ENCODE measurements at regions not wholly inside any gene's neighbourhood (a gene's known extent, or its start where the extent isn't known, plus 50 kb on each side); places are given as distances from the start of the nearest gene placed in this dataset.

GRCh38 chr6:81614292-81614691 is 138.2 kb downstream of the TENT5A start:
- CTCF ChIA-PET: interaction anchor here (1.0 kb wide), 1 partner anchor 74 kb away, joined by 3 read pairs; no protein-coding TSS in a partner anchor
- no peaks in the 10 kb centered on the region for H3K36me3 Mint-ChIP-seq (ENCODE audit: insufficient read depth, unreplicated experiment)
- no peak overlapping the region for H3K4me3 Mint-ChIP-seq (ENCODE audit: low read depth, unreplicated experiment)
- H3K27me3 Mint-ChIP-seq (ENCODE audit: unreplicated experiment): no peaks in the 10 kb centered on the region
- intact Hi-C loops (cut with micrococcal nuclease; ENCODE audit: unreplicated experiment): no loop called here
- TF ChIP-seq CTCF (IDR thresholded peaks at IDR 0.05; ENCODE audit: unreplicated experiment): no peak
- no peak for DNase-seq
- no peaks in the 10 kb centered on the region for H3K9me3 Mint-ChIP-seq (ENCODE audit: low read depth, unreplicated experiment)
- no TSS peak for BruUV-seq (replicated peaks)
- H3K4me1 Mint-ChIP-seq (ENCODE audit: low read depth, unreplicated experiment): peaks cover 16% of the 10 kb centered on the region
- H3K27ac Mint-ChIP-seq (ENCODE audit: unreplicated experiment): peak overlapping the region; percentile 11

DNA sequence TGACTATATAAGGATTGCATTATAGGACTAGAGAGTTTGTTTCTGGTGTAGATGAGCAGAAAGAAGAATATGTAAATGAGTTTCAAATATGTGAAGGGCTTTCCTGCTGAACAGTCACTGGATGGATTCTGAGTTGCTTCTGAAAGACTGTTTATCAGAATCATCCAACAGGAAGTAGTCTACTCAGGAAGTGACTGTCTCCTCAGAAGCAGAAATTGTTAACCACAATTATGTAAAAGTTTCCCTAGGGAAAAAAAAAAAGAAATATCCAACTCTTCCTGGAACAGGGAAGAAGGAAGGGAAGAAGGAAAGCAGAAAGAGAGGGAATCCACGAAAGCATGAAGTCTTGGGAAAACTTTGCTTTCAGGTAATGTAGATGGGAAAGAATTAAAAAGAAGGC is 138.9 kb downstream of the TENT5A start:
- intact Hi-C loops (cut with micrococcal nuclease; ENCODE audit: unreplicated experiment): no loop called here

GRCh38 chr6:81612136-81612535 is 140.3 kb downstream of the TENT5A start:
- H3K4me3 Mint-ChIP-seq (ENCODE audit: low read depth, unreplicated experiment): no peak overlapping the region
- intact Hi-C loops (cut with micrococcal nuclease; ENCODE audit: unreplicated experiment): no loop called here
- no TSS peak for BruUV-seq (replicated peaks)
- peaks cover 16% of the 10 kb centered on the region for H3K4me1 Mint-ChIP-seq (ENCODE audit: low read depth, unreplicated experiment)
- H3K27me3 Mint-ChIP-seq (ENCODE audit: unreplicated experiment): no peaks in the 10 kb centered on the region
- no peaks in the 10 kb centered on the region for H3K9me3 Mint-ChIP-seq (ENCODE audit: low read depth, unreplicated experiment)
- DNase-seq: no peak
- CTCF ChIA-PET: no interaction called here
- no peak overlapping the region for H3K27ac Mint-ChIP-seq (ENCODE audit: unreplicated experiment)
- TF ChIP-seq CTCF (IDR thresholded peaks at IDR 0.05; ENCODE audit: unreplicated experiment): no peak
- no peaks in the 10 kb centered on the region for H3K36me3 Mint-ChIP-seq (ENCODE audit: insufficient read depth, unreplicated experiment)

More for the DNA sequence above, 138.9 kb downstream of the TENT5A start:
- Mint-ChIP-seq H3K4me3 (ENCODE audit: low read depth, unreplicated experiment) (no peak overlapping the region), H3K4me1 (ENCODE audit: low read depth, unreplicated experiment) (peaks cover 16% of the 10 kb centered on the region), H3K27me3 (ENCODE audit: unreplicated experiment) (no peaks in the 10 kb centered on the region), H3K9me3 (ENCODE audit: low read depth, unreplicated experiment) (no peaks in the 10 kb centered on the region), H3K27ac (ENCODE audit: unreplicated experiment) (peak overlapping the region; percentile 9), H3K36me3 (ENCODE audit: insufficient read depth, unreplicated experiment) (no peaks in the 10 kb centered on the region)
- CTCF ChIA-PET: interaction anchor here (1.0 kb wide), 1 partner anchor 74 kb away, joined by 3 read pairs; no protein-coding TSS in a partner anchor
- no peak for TF ChIP-seq CTCF (IDR thresholded peaks at IDR 0.05; ENCODE audit: unreplicated experiment)
- no TSS peak for BruUV-seq (replicated peaks)
- no peak for DNase-seq

DNA sequence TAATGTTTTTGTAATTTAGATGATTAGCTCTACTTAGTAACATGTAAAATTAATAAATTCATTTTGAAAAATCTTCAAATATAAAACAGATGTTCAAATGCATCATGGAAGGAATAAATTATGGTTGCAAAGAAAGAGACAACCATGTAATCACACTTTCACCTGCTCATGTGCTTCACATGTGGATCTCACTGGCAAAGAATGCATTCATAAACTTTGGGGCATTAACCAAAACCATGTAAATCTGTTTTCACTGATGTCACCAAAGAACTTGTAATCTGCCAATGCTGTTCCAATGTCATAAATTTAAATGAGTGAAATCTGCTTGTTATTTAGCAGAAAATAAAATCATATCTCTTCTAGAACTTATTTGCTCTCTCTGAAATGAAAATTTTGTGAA is 142.7 kb downstream of the TENT5A start:
- Mint-ChIP-seq H3K27ac (ENCODE audit: unreplicated experiment) (no peak overlapping the region), H3K4me1 (ENCODE audit: low read depth, unreplicated experiment) (peaks cover 15% of the 10 kb centered on the region), H3K36me3 (ENCODE audit: insufficient read depth, unreplicated experiment) (no peaks in the 10 kb centered on the region), H3K4me3 (ENCODE audit: low read depth, unreplicated experiment) (no peak overlapping the region), H3K27me3 (ENCODE audit: unreplicated experiment) (no peaks in the 10 kb centered on the region), H3K9me3 (ENCODE audit: low read depth, unreplicated experiment) (no peaks in the 10 kb centered on the region)
- intact Hi-C loops (cut with micrococcal nuclease; ENCODE audit: unreplicated experiment): no loop called here
- no TSS peak for BruUV-seq (replicated peaks)
- TF ChIP-seq CTCF (IDR thresholded peaks at IDR 0.05; ENCODE audit: unreplicated experiment): no peak
- CTCF ChIA-PET: no interaction called here
- DNase-seq: no peak

All from Calu3 (cell line).